GM12892 (cell line): ENCODE measurements at regions not wholly inside any gene's neighbourhood (a gene's known extent, or its start where the extent isn't known, plus 50 kb on each side); places are given as distances from the start of the nearest gene placed in this dataset.

Experiments used
- POLR2A ChIP-seq: IDR thresholded peaks from 2 replicates; pipeline ENCODE4 v1.6.1; 2011; ENCODE audit warnings: low read depth, low read length, control low read depth
- POLR2AphosphoS5 ChIP-seq: IDR thresholded peaks from 2 replicates; pipeline ENCODE4 v1.6.1; 2011; ENCODE audit warnings: low read depth, low read length, control low read depth
- TAF1 ChIP-seq: IDR thresholded peaks from 2 replicates; pipeline ENCODE4 v1.6.1; 2011; ENCODE audit warnings: low read depth, mild to moderate bottlenecking, control low read depth, low read length, borderline replicate concordance

DNA sequence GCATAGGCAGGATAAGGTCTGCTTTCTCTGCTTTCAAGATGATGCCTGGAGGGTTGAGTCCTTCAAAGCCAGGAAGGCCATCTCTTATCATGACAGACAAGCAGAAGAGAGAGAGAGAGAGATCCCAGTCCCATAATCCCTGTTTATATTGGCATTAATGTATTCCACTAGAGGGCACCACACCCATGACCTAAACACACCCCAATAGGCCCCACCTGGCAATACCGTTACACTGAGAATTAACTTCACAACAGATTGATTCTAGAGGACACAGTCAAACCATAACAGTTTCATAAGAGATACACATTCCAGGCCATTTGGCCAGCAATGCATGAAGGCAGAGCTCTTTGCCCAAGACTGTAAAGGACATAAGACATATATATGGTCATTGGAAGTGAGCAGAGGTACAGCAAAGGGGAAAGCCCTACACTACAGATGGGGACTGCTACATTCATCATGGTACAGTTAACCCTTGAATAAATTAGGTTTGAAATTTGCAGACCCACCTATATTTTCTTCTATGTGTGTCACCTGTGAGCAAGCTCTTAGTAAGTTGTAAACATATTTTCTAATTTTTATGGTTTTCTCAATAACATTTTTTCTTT is 1516.1 kb downstream of the RPIA start:
- no peak for TF ChIP-seq TAF1
- no peak for TF ChIP-seq POLR2AphosphoS5
- no peak for TF ChIP-seq POLR2A
